Activated effector memory CD4-positive, alpha-beta T cell treated with Interleukin-2 at 50 U/mL for 16 hours (primary cell): ENCODE measurements at regions not wholly inside any gene's neighbourhood (a gene's known extent, or its start where the extent isn't known, plus 50 kb on each side); places are given as distances from the start of the nearest gene placed in this dataset.
"Not testable (repeated sequence)": the region's sequence is repeated elsewhere in the genome, so short reads cannot be mapped to it uniquely, and the experiment has no call there.

Experiments
- DNase-seq: peaks from one replicate; pipeline ENCODE4 v3.0.0-alpha.2; 2020

- DNase-seq, result no peak
Measured at GRCh38 chr12:97616946-97617345, 154.3 kb downstream of the RMST start.

GRCh38 chr12:97628962-97629361, 166.4 kb downstream of the RMST start:
- DNase-seq, result no peak

GRCh38 chr12:97629382-97629781, 166.8 kb downstream of the RMST start:
- DNase-seq, result no peak

GRCh38 chr12:97630356-97630755, 167.8 kb downstream of the RMST start:
- no peak for DNase-seq

- DNase-seq, result no peak
Measured at GRCh38 chr12:97630875-97631274, 168.3 kb downstream of the RMST start.

- DNase-seq, result no peak
Measured at GRCh38 chr12:97637770-97638169, 175.2 kb downstream of the RMST start.

- DNase-seq, result no peak
Measured at GRCh38 chr12:97638739-97639138, 176.1 kb downstream of the RMST start.

GRCh38 chr12:97639702-97640101, 177.1 kb downstream of the RMST start:
- no peak for DNase-seq

GRCh38 chr12:97640826-97641225, 178.2 kb downstream of the RMST start:
- no peak for DNase-seq

GRCh38 chr12:97642911-97643310, 180.3 kb downstream of the RMST start:
- DNase-seq, result no peak

- no peak for DNase-seq
Measured at GRCh38 chr12:97643924-97644323, 181.3 kb downstream of the RMST start.

- no peak for DNase-seq
Measured at GRCh38 chr12:97645726-97646125, 183.1 kb downstream of the RMST start.

- no peak for DNase-seq
Measured at GRCh38 chr12:97647142-97647541, 184.5 kb downstream of the RMST start.

GRCh38 chr12:97650242-97650641, 187.6 kb downstream of the RMST start:
- DNase-seq, result no peak

- DNase-seq, result not testable (repeated sequence)
Measured at GRCh38 chr12:97656548-97656947, 193.9 kb downstream of the RMST start.

- DNase-seq, result no peak
Measured at GRCh38 chr12:97659117-97659880, 196.7 kb downstream of the RMST start.

GRCh38 chr12:97666263-97666662, 203.7 kb downstream of the RMST start:
- no peak for DNase-seq

GRCh38 chr12:97672870-97673269, 210.3 kb downstream of the RMST start:
- no peak for DNase-seq

GRCh38 chr12:97680751-97681150, 218.1 kb downstream of the RMST start:
- DNase-seq, result no peak

GRCh38 chr12:97681612-97682504, 219.3 kb downstream of the RMST start:
- DNase-seq, result no peak

GRCh38 chr12:97685360-97685759, 222.8 kb downstream of the RMST start:
- DNase-seq, result no peak

GRCh38 chr12:97701901-97702300, 239.3 kb downstream of the RMST start:
- DNase-seq, result no peak

GRCh38 chr12:97711392-97711791, 248.8 kb downstream of the RMST start:
- DNase-seq, result no peak

- DNase-seq, result no peak
Measured at GRCh38 chr12:97713270-97713669, 250.7 kb downstream of the RMST start.
